Effector memory CD8-positive, alpha-beta T cell (primary cell): ENCODE measurements at regions not wholly inside any gene's neighbourhood (a gene's known extent, or its start where the extent isn't known, plus 50 kb on each side); places are given as distances from the start of the nearest gene placed in this dataset.
"Not testable (repeated sequence)": the region's sequence is repeated elsewhere in the genome, so short reads cannot be mapped to it uniquely, and the experiment has no call there.

ENCODE experiments used
- ATAC-seq: fragments of 150-1000 bp; cut with Tn5 transposase; replicated peaks from 2 replicates; pipeline ENCODE4 v1.10.0; 2021; ENCODE audit warnings: mild to moderate bottlenecking, moderate library complexity
- DNase-seq, 3 experiments: peaks; one replicate each; pipeline ENCODE4 v3.0.0; 2021
- H3K27ac Mint-ChIP-seq, 2 donors: one replicate each; pipeline ENCODE4 v1.8.0; 2022; ENCODE audit warnings: mild to moderate bottlenecking in 2 of 2, mixed read lengths in 2 of 2, moderate library complexity in 2 of 2
- H3K27me3 Mint-ChIP-seq, 2 donors: one replicate each; pipeline ENCODE4 v1.8.0; 2022; ENCODE audit warnings: mixed read lengths in 2 of 2
- H3K36me3 Mint-ChIP-seq: one replicate; pipeline ENCODE4 v1.8.0; 2022; ENCODE audit warnings: mild to moderate bottlenecking, moderate library complexity, mixed read lengths; ENCODE audit not compliant: insufficient read depth
- H3K4me1 Mint-ChIP-seq, 2 donors: one replicate each; pipeline ENCODE4 v1.8.0; 2022; ENCODE audit warnings: low read depth in 2 of 2, mixed read lengths in 2 of 2
- H3K4me3 Mint-ChIP-seq, 2 donors: one replicate each; pipeline ENCODE4 v1.8.0; 2022; ENCODE audit warnings: mild to moderate bottlenecking in 2 of 2, mixed read lengths in 2 of 2, moderate library complexity in 2 of 2
- H3K9me3 Mint-ChIP-seq, 2 donors: one replicate each; pipeline ENCODE4 v1.8.0; 2022; ENCODE audit warnings: mixed read lengths in 2 of 2

GRCh38 chr15:31200735-31201151, 99.2 kb upstream of the TRPM1 start:
- Mint-ChIP-seq H3K4me3 (no peak overlapping the region), H3K36me3 (peaks cover 3% of the 10 kb centered on the region), H3K9me3 (no peaks in the 10 kb centered on the region), H3K27me3 (peaks cover 0 to 10% of the 10 kb centered on the region in 2 donors), H3K4me1 (peaks cover 2 to 9% of the 10 kb centered on the region in 2 donors), H3K27ac (no peak overlapping the region)
- DNase-seq = peak; percentile 50 to 65 (median 51)
- ATAC-seq = peak; percentile 83

- DNase-seq = no peak
- Mint-ChIP-seq H3K9me3 (no peaks in the 10 kb centered on the region), H3K27me3 (peaks cover 0 to 10% of the 10 kb centered on the region in 2 donors), H3K4me1 (peaks cover 9 to 15% of the 10 kb centered on the region in 2 donors), H3K4me3 (no peak overlapping the region), H3K27ac (no peak overlapping the region), H3K36me3 (peaks cover 3% of the 10 kb centered on the region)
- ATAC-seq = no peak
These were observed 101.4 kb upstream of the TRPM1 start for GRCh38 chr15:31202953-31203352.

DNA sequence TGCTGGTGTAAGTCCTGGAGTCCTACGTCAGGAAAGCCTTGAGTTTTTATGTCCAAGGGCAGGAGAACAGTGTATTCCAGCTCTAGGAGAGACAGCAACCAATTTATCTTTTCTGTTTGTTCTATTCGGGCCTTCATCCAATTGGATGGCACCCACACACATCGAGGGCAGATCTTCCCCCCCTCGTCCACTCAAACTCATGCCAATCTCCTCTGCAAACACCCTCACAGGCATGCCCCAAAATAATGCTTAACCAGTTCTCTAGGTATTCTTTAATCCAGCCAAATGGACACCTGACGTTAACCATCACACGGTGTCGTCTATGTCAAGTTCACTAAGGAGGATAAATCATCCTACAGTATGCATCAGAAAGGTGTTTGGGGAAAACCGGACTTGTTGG, 102.5 kb upstream of the TRPM1 start:
- H3K27me3 Mint-ChIP-seq = peaks cover 0 to under 1% of the 10 kb centered on the region in 2 donors
- no peak overlapping the region for H3K4me3 Mint-ChIP-seq
- no peak for ATAC-seq
- no peak for DNase-seq
- H3K9me3 Mint-ChIP-seq = no peaks in the 10 kb centered on the region
- peak overlapping the region in 1 of 2 donors; percentile 46 for H3K27ac Mint-ChIP-seq
- peaks cover 3% of the 10 kb centered on the region for H3K36me3 Mint-ChIP-seq
- H3K4me1 Mint-ChIP-seq = peaks cover 6 to 9% of the 10 kb centered on the region in 2 donors

DNA sequence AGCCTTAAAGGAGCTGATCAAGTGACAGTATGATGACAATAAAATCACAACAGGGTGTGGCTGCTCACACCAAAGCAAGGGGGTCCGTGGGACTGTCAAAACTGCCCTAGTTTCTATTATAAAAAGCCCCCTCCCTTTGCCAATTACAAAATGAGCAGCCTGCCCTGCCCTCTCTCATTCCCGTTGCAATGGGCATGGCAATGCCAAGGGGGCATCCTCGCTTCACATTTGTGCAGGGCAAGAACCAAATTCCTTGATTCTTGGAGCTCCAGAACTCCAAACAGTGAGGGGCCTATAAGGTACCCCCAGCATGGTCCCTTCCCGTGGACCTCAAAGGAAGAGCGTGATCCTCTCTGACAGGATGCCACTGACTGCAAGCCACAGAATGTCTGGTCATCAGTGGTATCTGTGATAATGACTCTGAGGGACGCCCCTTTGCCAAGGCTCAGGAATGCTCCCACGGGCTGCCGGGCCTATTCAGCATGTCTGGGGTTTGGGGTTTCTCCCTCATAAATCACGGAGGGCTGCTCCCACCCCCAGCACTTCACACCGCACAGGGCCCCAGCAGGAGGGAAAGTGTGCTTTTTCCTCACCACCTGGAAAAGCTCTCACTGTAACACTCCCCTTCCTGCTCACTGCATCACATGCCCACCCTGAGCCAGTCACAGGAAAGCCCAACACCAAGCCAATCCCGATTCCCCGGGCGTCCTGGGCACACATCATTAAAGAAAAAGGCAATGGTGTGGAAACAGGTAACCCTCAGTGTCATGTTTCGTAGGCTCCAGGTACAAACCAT, 105.1 kb upstream of the TRPM1 start:
- Mint-ChIP-seq H3K9me3 (no peaks in the 10 kb centered on the region), H3K36me3 (no peaks in the 10 kb centered on the region), H3K4me3 (no peak overlapping the region), H3K27me3 (no peaks in the 10 kb centered on the region), H3K4me1 (peaks cover 6 to 12% of the 10 kb centered on the region in 2 donors), H3K27ac (no peak overlapping the region)
- no peak for ATAC-seq
- no peak for DNase-seq

DNA sequence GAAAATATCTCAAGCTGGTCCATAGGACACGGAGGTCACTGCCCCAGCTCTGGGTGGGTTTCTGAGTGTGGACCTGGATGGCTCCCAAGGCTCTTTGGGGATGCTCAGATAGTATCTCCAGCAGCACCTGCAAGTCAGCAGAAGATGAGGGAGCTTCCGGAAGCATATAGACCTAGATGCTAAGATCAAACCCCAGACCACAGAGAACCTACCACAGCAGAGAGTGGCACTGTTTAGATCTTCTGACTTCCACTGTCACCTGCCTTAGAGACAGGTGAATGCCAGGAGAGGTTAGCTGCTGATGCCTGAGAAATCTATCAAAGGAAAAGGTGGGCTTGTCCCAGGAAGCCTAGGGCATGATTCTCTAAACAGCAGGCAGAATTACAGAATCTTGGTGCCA, 105.7 kb upstream of the TRPM1 start:
- DNase-seq = no peak
- H3K27ac Mint-ChIP-seq = no peak overlapping the region
- H3K36me3 Mint-ChIP-seq = no peaks in the 10 kb centered on the region
- ATAC-seq = peak; percentile 100
- H3K9me3 Mint-ChIP-seq = no peaks in the 10 kb centered on the region
- no peak overlapping the region for H3K4me3 Mint-ChIP-seq
- peaks cover 6 to 12% of the 10 kb centered on the region in 2 donors for H3K4me1 Mint-ChIP-seq
- H3K27me3 Mint-ChIP-seq = no peaks in the 10 kb centered on the region

DNA sequence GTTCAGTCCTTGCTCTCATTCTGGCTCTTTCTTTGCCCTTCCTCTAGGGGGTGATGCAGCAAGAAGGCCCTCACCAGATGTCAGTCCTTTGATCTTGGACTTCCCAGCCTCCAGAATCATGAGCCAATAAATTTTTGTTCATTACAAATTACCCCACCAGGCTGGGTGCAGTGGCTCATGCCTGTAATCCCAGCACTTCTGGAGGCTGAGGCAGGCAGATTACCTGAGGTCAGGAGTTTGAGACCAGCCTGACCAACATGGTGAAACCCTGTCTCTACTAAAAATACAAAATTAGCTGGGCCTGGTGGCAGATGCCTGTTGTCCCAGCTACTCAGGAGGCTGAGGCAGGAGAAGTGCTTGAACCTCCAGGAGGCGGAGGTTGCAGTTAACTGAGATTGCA, 106.3 kb upstream of the TRPM1 start:
- ATAC-seq = not testable (repeated sequence)
- H3K4me1 Mint-ChIP-seq = peaks cover 6 to 12% of the 10 kb centered on the region in 2 donors

DNA sequence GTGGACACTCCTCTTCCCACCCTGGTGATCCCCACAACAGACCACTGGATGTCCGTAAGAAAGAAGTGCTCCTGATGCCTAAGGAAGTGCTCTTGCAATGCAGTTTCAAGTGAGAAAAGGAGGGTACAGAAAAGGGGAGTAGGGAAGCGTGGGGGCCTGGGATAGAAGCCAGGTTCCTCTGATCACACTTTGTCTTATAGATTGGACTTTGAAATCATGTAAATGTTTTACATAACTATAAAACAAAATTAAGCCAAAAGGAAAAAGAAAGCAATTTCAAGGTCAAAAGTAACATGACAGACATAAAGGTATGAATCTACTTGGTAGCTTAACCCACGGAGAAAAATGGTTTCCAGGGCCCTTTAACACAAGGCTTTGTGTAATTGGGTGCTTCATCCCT, 107.3 kb upstream of the TRPM1 start:
- H3K4me1 Mint-ChIP-seq = peaks cover 6 to 12% of the 10 kb centered on the region in 2 donors
- no peaks in the 10 kb centered on the region for H3K27me3 Mint-ChIP-seq
- H3K9me3 Mint-ChIP-seq = no peaks in the 10 kb centered on the region
- H3K36me3 Mint-ChIP-seq = no peaks in the 10 kb centered on the region
- ATAC-seq (no peak), DNase-seq (no peak)
- no peak overlapping the region for H3K4me3 Mint-ChIP-seq
- H3K27ac Mint-ChIP-seq = no peak overlapping the region

More for the DNA sequence above, 106.3 kb upstream of the TRPM1 start:
- H3K27ac Mint-ChIP-seq, H3K36me3 Mint-ChIP-seq, H3K4me3 Mint-ChIP-seq, H3K27me3 Mint-ChIP-seq, H3K9me3 Mint-ChIP-seq, DNase-seq: not testable (repeated sequence)

DNA sequence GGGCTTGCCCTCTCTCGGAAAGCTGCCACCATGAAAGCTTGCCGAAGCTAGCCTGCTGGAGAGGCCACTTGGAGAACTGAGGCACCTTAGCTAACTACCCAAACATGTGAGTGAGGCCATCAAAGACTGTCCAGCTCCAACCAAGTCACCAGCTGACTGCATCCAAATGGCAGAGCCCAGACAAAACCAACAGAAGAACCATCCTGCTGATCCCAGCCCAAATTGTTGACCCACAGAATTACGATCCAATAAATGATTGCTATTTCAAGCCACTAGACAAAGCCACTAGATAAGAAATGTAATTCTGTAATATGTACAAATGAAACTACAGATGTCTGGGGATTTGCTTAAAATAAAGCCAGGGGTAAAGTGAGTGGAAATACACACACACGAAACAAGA, 109.8 kb upstream of the TRPM1 start:
- ATAC-seq = no peak
- peaks cover 8% of the 10 kb centered on the region for H3K36me3 Mint-ChIP-seq
- H3K9me3 Mint-ChIP-seq = no peaks in the 10 kb centered on the region
- no peak for DNase-seq
- peaks cover 6 to 20% of the 10 kb centered on the region in 2 donors for H3K4me1 Mint-ChIP-seq
- H3K27me3 Mint-ChIP-seq = no peaks in the 10 kb centered on the region
- H3K27ac Mint-ChIP-seq = peak overlapping the region in 1 of 2 donors; percentile 57
- H3K4me3 Mint-ChIP-seq = no peak overlapping the region

DNA sequence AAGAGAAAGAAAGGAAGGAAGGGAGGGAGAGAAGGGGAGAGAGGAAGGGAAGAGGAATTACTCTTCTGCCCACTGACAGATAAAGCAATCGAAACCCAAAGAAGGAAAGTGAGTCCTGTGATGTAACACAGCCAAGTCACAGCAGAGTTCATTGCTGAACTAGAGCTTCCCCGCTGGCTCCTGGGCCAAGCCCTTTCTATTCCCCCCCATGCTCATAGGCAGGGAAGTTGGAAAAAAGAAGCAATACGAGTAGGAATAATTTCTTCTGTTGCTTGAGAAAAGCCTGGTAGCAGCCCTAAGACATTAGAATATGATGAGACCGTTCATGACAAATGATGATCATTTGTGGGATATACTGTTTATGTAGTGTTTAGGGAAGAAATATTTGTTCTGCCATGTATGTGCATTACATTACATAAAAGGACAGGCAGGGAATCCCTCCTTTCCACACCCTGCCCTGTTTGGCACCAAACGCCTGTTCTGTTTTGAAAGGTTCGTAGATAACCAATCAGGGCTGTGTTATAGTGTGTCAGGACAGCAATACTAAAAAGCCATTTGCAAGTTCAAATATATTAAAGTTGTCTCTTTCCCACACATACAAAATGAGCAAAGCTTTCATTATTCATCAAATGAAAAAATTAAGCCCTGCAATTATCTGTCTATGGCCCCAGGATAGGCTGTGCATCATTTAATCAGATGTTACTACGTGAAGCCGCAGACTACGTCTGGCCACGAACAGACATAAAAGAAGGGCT, 111.0 kb upstream of the TRPM1 start:
- Mint-ChIP-seq H3K27me3 (no peaks in the 10 kb centered on the region), H3K9me3 (no peaks in the 10 kb centered on the region), H3K36me3 (peaks cover 10% of the 10 kb centered on the region), H3K27ac (peak overlapping the region in 1 of 2 donors; percentile 57), H3K4me3 (no peak overlapping the region), H3K4me1 (peaks cover 9 to 16% of the 10 kb centered on the region in 2 donors)
- no peak for ATAC-seq
- no peak for DNase-seq

DNA sequence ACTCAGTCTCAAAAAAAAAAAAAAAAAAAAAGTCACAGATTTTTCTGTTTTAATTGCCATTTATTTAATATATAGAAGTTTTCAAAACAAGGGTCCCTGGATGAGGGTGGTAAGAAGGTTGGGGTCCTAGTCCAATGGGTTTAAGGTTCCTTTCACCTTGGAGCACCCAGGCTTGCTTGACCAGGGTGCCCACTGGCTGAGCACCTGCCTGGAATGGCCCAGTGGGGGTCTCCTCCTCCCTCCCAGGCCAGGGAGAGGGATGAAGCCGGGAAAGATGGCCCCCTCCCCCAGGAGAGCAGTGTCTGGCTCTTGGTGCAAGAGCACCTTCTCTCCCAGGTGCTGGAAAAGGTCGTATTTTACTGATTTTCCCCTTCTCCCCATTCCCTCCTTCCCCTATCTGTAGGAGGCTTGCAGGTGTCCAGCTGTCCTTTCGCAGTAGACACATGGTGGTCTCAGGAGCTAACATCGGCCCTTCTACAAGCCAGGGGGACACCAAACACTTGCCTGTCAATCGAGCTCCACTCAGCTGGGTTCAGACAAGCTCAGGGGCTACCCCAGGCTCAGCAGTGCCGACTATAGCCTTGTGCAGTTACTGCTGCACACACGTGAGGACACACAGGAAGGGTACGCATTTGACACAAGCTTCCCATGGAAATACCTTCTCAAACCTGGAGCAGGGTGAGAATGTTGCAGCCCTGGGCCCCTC, 112.3 kb upstream of the KLF13 start:
- H3K36me3 Mint-ChIP-seq = peaks cover 10% of the 10 kb centered on the region
- ATAC-seq = no peak
- H3K27ac Mint-ChIP-seq = peak overlapping the region in 1 of 2 donors; percentile 87
- peaks cover 10 to 14% of the 10 kb centered on the region in 2 donors for H3K4me1 Mint-ChIP-seq
- no peak for DNase-seq
- H3K4me3 Mint-ChIP-seq = peak overlapping the region; percentile 77 to 79
- H3K27me3 Mint-ChIP-seq = no peaks in the 10 kb centered on the region
- H3K9me3 Mint-ChIP-seq = no peaks in the 10 kb centered on the region

- H3K9me3 Mint-ChIP-seq = no peaks in the 10 kb centered on the region
- H3K36me3 Mint-ChIP-seq = peaks cover 10% of the 10 kb centered on the region
- H3K4me1 Mint-ChIP-seq = peaks cover 10 to 14% of the 10 kb centered on the region in 2 donors
- H3K27me3 Mint-ChIP-seq = no peaks in the 10 kb centered on the region
- no peak for ATAC-seq
- peak overlapping the region; percentile 87 to 94 for H3K27ac Mint-ChIP-seq
- no peak for DNase-seq
- peak overlapping the region; percentile 77 to 79 for H3K4me3 Mint-ChIP-seq
These were observed 111.7 kb upstream of the KLF13 start for GRCh38 chr15:31214864-31215489.

- ATAC-seq = peak; percentile 79
These were observed 111.0 kb upstream of the KLF13 start for GRCh38 chr15:31215490-31216214.

More at GRCh38 chr15:31215490-31216214, 111.0 kb upstream of the KLF13 start:
- peak overlapping the region; percentile 77 to 79 for H3K4me3 Mint-ChIP-seq
- DNase-seq = peak; percentile 69 to 77 (median 72)
- H3K36me3 Mint-ChIP-seq = peaks cover 10% of the 10 kb centered on the region
- H3K4me1 Mint-ChIP-seq = peaks cover 10 to 11% of the 10 kb centered on the region in 2 donors
- peak overlapping the region; percentile 87 to 94 for H3K27ac Mint-ChIP-seq
- H3K27me3 Mint-ChIP-seq = no peaks in the 10 kb centered on the region
- no peaks in the 10 kb centered on the region for H3K9me3 Mint-ChIP-seq
